Erythroblast (primary cell): ENCODE measurements at regions not wholly inside any gene's neighbourhood (a gene's known extent, or its start where the extent isn't known, plus 50 kb on each side); places are given as distances from the start of the nearest gene placed in this dataset.

Experiments used
- DNase-seq, 2 experiments: peaks; one replicate each; lab custom pipeline; 2025; lab: John Stamatoyannopoulos, UW
- GATA1 ChIP-seq: IDR thresholded peaks from 2 replicates; pipeline ENCODE4 v1.6.1; 2011; ENCODE audit warnings: low read depth, mild to moderate bottlenecking, control low read depth, low read length, moderate library complexity
- POLR2A ChIP-seq: IDR thresholded peaks from 2 replicates; pipeline ENCODE4 v1.6.1; 2011; ENCODE audit warnings: mild to moderate bottlenecking, low read length

GRCh38 chr6:166719019-166719418, 92.0 kb upstream of the RPS6KA2 start:
- TF ChIP-seq GATA1 (no peak), POLR2A (no peak)
- no peak for DNase-seq

- TF ChIP-seq POLR2A (peak; percentile 1), GATA1 (no peak)
These were observed 91.5 kb upstream of the RPS6KA2 start for GRCh38 chr6:166718516-166718915.

GRCh38 chr6:166716910-166717617, 90.0 kb upstream of the RPS6KA2 start:
- DNase-seq, result no peak
- no peak for TF ChIP-seq GATA1
- TF ChIP-seq POLR2A, result no peak

More at GRCh38 chr6:166718516-166718915, 91.5 kb upstream of the RPS6KA2 start:
- peak; percentile 65 to 88 for DNase-seq

- no peak for TF ChIP-seq POLR2A
- no peak for TF ChIP-seq GATA1
- no peak for DNase-seq
These were observed 88.9 kb upstream of the RPS6KA2 start for GRCh38 chr6:166715992-166716391.

- TF ChIP-seq POLR2A (no peak), GATA1 (no peak)
- no peak for DNase-seq
These were observed 88.0 kb upstream of the RPS6KA2 start for GRCh38 chr6:166715065-166715464.

- no peak for TF ChIP-seq GATA1
- TF ChIP-seq POLR2A, result no peak
- no peak for DNase-seq
These were observed 87.5 kb upstream of the RPS6KA2 start for GRCh38 chr6:166714581-166714980.

- no peak for TF ChIP-seq GATA1
- no peak for TF ChIP-seq POLR2A
- no peak for DNase-seq
These were observed 87.1 kb upstream of the RPS6KA2 start for GRCh38 chr6:166714187-166714510.

- TF ChIP-seq GATA1 (no peak), POLR2A (no peak)
- DNase-seq, result no peak
These were observed 86.6 kb upstream of the RPS6KA2 start for GRCh38 chr6:166713434-166714186.

- peak; percentile 53 to 90 for DNase-seq
- TF ChIP-seq POLR2A, result peak; percentile 50
- TF ChIP-seq GATA1, result no peak
These were observed 85.5 kb upstream of the RPS6KA2 start for GRCh38 chr6:166712286-166713228.

GRCh38 chr6:166710084-166710483, 83.0 kb upstream of the RPS6KA2 start:
- TF ChIP-seq GATA1, result no peak
- no peak for DNase-seq

- no peak for TF ChIP-seq GATA1
- DNase-seq, result no peak
These were observed 81.4 kb upstream of the RPS6KA2 start for GRCh38 chr6:166708460-166708859.

GRCh38 chr6:166707045-166707444, 80.0 kb upstream of the RPS6KA2 start:
- no peak for TF ChIP-seq GATA1
- TF ChIP-seq POLR2A, result no peak

GRCh38 chr6:166705069-166705468, 78.0 kb upstream of the RPS6KA2 start:
- TF ChIP-seq GATA1, result no peak
- no peak for TF ChIP-seq POLR2A
- no peak for DNase-seq

More at GRCh38 chr6:166707045-166707444, 80.0 kb upstream of the RPS6KA2 start:
- DNase-seq, result peak; percentile 66 to 71
